GM23338 (cell line): ENCODE measurements at regions not wholly inside any gene's neighbourhood (a gene's known extent, or its start where the extent isn't known, plus 50 kb on each side); places are given as distances from the start of the nearest gene placed in this dataset.
A peak's percentile ranks its signal among the peaks of the same experiment; 100 is the strongest.
"Not testable (repeated sequence)": the region's sequence is repeated elsewhere in the genome, so short reads cannot be mapped to it uniquely, and the experiment has no call there.

Source experiments
- ATAC-seq: fragments of 200-7000 bp; cut with Tn5 transposase; 3 replicates; pipeline ENCODE4 v1.9.1; 2020
- DNase-seq: peaks from one replicate; pipeline ENCODE4 v3.0.0-alpha.2; 2015; ENCODE audit warnings: low spot score
- H2AFZ ChIP-seq: fragments of 200-600 bp; sonication (generic); 2 replicates; pipeline ENCODE4 v1.8.0; 2016; ENCODE audit warnings: antibody characterized with exemption, mild to moderate bottlenecking, moderate library complexity
- H3F3A ChIP-seq: fragments of 200-600 bp; sonication (generic); replicated peaks from 2 replicates; pipeline ENCODE4 v1.8.0; 2017; ENCODE audit warnings: antibody characterized with exemption, mixed run types, low read depth
- H3K27ac ChIP-seq: fragments of 200-600 bp; sonication (generic); 2 replicates; pipeline ENCODE4 v1.6.1; 2016; ENCODE audit warnings: low read depth
- H3K27me3 ChIP-seq: fragments of 200-600 bp; sonication (generic); 2 replicates; pipeline ENCODE4 v1.8.0; 2016; ENCODE audit warnings: mild to moderate bottlenecking, mixed run types, moderate library complexity; ENCODE audit not compliant: insufficient read depth
- H3K36me3 ChIP-seq: fragments of 200-600 bp; sonication (generic); 2 replicates; pipeline ENCODE4 v1.8.0; 2016; ENCODE audit warnings: mild to moderate bottlenecking; ENCODE audit not compliant: insufficient read depth
- H3K4me1 ChIP-seq: fragments of 200-600 bp; sonication (generic); 2 replicates; pipeline ENCODE4 v1.8.0; 2016; ENCODE audit warnings: mild to moderate bottlenecking, moderate library complexity; ENCODE audit not compliant: insufficient read depth
- H3K4me2 ChIP-seq: fragments of 200-600 bp; sonication (generic); 2 replicates; pipeline ENCODE4 v1.7.1; 2017; ENCODE audit warnings: mixed run types
- H3K4me3 ChIP-seq: fragments of 200-600 bp; sonication (generic); 2 replicates; pipeline ENCODE4 v1.6.1; 2016; ENCODE audit warnings: mixed run types
- H3K79me2 ChIP-seq: fragments of 200-600 bp; sonication (generic); replicated peaks from 2 replicates; pipeline ENCODE4 v1.8.0; 2017; ENCODE audit warnings: mild to moderate bottlenecking; ENCODE audit not compliant: insufficient read depth
- H3K9me2 ChIP-seq: fragments of 200-600 bp; sonication (generic); 2 replicates; pipeline ENCODE4 v1.8.0; 2017; ENCODE audit not compliant: insufficient read depth
- H4K20me1 ChIP-seq: fragments of 200-600 bp; sonication (generic); replicated peaks from 2 replicates; pipeline ENCODE4 v1.8.0; 2017; ENCODE audit warnings: mild to moderate bottlenecking; ENCODE audit not compliant: insufficient read depth
- H3K27ac Mint-ChIP-seq: 2 replicates; pipeline ENCODE4 v1.8.0; 2020; ENCODE audit warnings: inconsistent platforms, mild to moderate bottlenecking, moderate library complexity, mixed read lengths
- H3K27me3 Mint-ChIP-seq: 3 replicates; pipeline ENCODE4 v1.8.0; 2022; ENCODE audit warnings: low read depth, mild to moderate bottlenecking, moderate library complexity, mixed read lengths, inconsistent platforms; ENCODE audit not compliant: insufficient read depth, poor library complexity
- H3K36me3 Mint-ChIP-seq: 3 replicates; pipeline ENCODE4 v1.8.0; 2021; ENCODE audit warnings: low read depth, mild to moderate bottlenecking, inconsistent platforms, moderate library complexity, mixed read lengths
- H3K4me1 Mint-ChIP-seq: 3 replicates; pipeline ENCODE4 v1.8.0; 2020; ENCODE audit warnings: mild to moderate bottlenecking, inconsistent platforms, mixed read lengths
- H3K4me3 Mint-ChIP-seq: 3 replicates; pipeline ENCODE4 v1.8.0; 2021; ENCODE audit warnings: moderate library complexity, mild to moderate bottlenecking, inconsistent platforms, mixed read lengths
- H3K9me3 Mint-ChIP-seq: 3 replicates; pipeline ENCODE4 v1.8.0; 2020; ENCODE audit warnings: moderate library complexity, mild to moderate bottlenecking, inconsistent platforms, mixed read lengths
- STAT1 ChIP-seq: IDR thresholded peaks from one replicate; pipeline ENCODE4 v1.6.1; 2016; ENCODE audit warnings: antibody characterized with exemption; ENCODE audit not compliant: unreplicated experiment
- ZNF114 ChIP-seq: fragments of 250-450 bp; sonication (Bioruptor Pico); IDR thresholded peaks from 2 replicates; pipeline ENCODE4 v1.5.0; 2020; ENCODE audit warnings: mild to moderate bottlenecking, moderate library complexity
- ZNF331 ChIP-seq: fragments of 250-450 bp; sonication (Bioruptor Pico); IDR thresholded peaks from 2 replicates; pipeline ENCODE4 v1.5.0; 2020; ENCODE audit warnings: low read depth, mild to moderate bottlenecking, moderate library complexity
- TF ChIP-seq, protein P1 (sequence below): IDR thresholded peaks from 2 replicates; pipeline ENCODE4 v1.6.1; 2016; ENCODE audit warnings: antibody characterized with exemption

DNA sequence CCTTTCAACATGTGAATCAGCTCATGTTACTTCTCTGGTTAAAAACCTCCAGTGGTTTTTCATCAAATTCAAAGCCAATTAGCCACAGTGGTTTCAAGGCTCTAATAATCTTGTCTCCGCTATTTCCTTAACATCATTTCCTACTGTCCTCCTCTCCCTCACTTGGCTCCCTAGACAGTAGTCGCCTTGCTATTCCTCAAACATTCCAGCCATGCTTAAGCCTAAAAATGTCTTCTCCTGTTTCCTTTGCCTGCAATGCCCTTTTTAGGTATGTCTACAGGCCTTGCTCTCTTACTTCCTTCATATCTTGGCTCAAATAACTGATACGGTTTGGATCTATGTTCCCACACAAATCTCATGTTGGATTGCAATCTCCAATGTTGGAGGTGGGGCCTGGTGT is 779.4 kb upstream of the LRRN3 start:
- no peak for TF ChIP-seq ZNF114
- no peak for TF ChIP-seq ZNF331 (CRISPR knock-in tag)
- TF ChIP-seq, protein P1, sequence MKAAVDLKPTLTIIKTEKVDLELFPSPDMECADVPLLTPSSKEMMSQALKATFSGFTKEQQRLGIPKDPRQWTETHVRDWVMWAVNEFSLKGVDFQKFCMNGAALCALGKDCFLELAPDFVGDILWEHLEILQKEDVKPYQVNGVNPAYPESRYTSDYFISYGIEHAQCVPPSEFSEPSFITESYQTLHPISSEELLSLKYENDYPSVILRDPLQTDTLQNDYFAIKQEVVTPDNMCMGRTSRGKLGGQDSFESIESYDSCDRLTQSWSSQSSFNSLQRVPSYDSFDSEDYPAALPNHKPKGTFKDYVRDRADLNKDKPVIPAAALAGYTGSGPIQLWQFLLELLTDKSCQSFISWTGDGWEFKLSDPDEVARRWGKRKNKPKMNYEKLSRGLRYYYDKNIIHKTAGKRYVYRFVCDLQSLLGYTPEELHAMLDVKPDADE: no peak
- no peak for TF ChIP-seq STAT1
- H3K4me2 ChIP-seq: no peak overlapping the region
- no peaks in the 10 kb centered on the region for H3K79me2 ChIP-seq
- H3K27ac Mint-ChIP-seq: no peak overlapping the region
- H3K9me2 ChIP-seq: 0 out of 2 replicates have a peak, but pooled peaks cover 11% of the 10 kb centered on the region
- H3K27me3 Mint-ChIP-seq: no peaks in the 10 kb centered on the region
- H4K20me1 ChIP-seq: no peaks in the 10 kb centered on the region
- DNase-seq (no peak), ATAC-seq (no peak)
- H3K27me3 ChIP-seq: no peaks in the 10 kb centered on the region
- no peak overlapping the region for H3K4me3 ChIP-seq
- no peaks in the 10 kb centered on the region for H3K4me1 ChIP-seq
- H3K36me3 ChIP-seq: 0 out of 2 replicates have a peak, but pooled peaks cover 15% of the 10 kb centered on the region
- no peak overlapping the region for H3K4me3 Mint-ChIP-seq
- H3F3A ChIP-seq: no peaks in the 10 kb centered on the region
- H2AFZ ChIP-seq: no peak overlapping the region
- H3K27ac ChIP-seq: no peak overlapping the region
- H3K4me1 Mint-ChIP-seq: no peaks in the 10 kb centered on the region
- peaks cover 23% of the 10 kb centered on the region for H3K9me3 Mint-ChIP-seq
- H3K36me3 Mint-ChIP-seq: peaks cover 14% of the 10 kb centered on the region

DNA sequence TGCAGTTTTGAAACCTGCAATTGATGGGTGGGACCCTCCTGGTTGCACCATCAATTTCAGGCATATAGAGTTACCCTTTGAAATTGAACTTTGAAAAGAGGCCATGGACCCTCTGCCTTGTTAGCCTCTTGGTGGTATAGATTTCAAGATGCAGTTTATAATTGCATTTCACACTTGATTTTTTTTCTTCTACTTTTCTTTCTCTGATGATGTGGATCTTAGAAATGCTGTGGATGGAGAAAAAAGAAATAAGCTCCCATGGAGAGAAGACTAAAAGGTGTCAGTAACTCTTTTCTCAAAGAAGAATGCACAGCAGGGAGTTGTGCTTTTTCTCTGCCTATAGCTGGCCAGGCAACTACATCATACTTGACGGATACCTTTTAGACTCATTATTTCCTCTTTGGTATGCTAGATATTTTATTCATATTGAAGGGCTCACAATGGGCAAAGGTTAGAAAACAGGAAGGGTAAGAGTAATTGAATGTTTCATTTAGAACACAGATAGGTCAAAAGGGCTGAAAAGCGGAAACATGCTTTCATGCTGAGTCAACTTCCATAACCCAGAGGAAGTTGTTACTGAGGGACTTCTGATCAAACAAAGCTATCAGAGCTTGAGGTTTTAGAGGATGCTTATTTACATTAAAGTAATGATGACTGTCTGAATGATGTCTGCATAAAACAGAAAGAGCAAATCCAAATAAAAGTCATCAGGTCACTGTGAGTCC is 773.2 kb upstream of the LRRN3 start:
- no peaks in the 10 kb centered on the region for H3K79me2 ChIP-seq
- 0 out of 2 replicates have a peak, but pooled peaks cover 9% of the 10 kb centered on the region for H3K36me3 ChIP-seq
- Mint-ChIP-seq H3K4me1 (peaks cover 7% of the 10 kb centered on the region; the same call in 2 of the 3 replicates), H3K36me3 (peaks cover 12% of the 10 kb centered on the region), H3K27ac (no peak overlapping the region), H3K9me3 (peaks cover 15% of the 10 kb centered on the region), H3K4me3 (no peak overlapping the region), H3K27me3 (no peaks in the 10 kb centered on the region)
- H3K27ac ChIP-seq: no peak overlapping the region
- H3F3A ChIP-seq: no peaks in the 10 kb centered on the region
- no peak overlapping the region for H3K4me2 ChIP-seq
- no peaks in the 10 kb centered on the region for H4K20me1 ChIP-seq
- no peaks in the 10 kb centered on the region for H3K4me1 ChIP-seq
- no peak overlapping the region for H3K4me3 ChIP-seq
- ATAC-seq: no peak
- no peak overlapping the region for H2AFZ ChIP-seq
- DNase-seq: peak; percentile 5
- TF ChIP-seq ZNF114: no peak
- no peaks in the 10 kb centered on the region for H3K27me3 ChIP-seq
- peaks cover 7% of the 10 kb centered on the region; the same call in 1 of the 2 replicates for H3K9me2 ChIP-seq

DNA sequence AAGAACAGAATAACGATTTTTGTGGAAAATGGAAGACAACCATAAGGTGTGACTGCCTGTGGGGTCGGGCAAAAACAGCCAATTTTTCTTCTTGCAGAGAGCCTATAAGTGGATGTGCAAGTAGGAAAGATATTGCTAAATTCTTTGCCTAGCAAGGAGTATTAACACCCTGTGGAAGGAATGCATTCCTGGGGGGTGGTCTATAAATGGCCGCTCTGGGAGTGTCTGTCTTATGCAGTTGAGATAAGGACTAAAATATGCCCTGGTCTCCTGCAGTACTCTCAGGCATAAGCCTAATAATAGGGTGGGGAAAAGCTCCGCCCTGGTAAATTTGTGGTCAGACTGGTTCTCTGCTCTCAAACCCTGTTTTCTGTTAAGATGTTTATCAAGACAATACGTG is 770.6 kb upstream of the LRRN3 start:
- H2AFZ ChIP-seq, H3K9me2 ChIP-seq, H3K79me2 ChIP-seq, H3K4me3 ChIP-seq, H3K4me2 ChIP-seq, H3K27ac Mint-ChIP-seq, H3K4me3 Mint-ChIP-seq, H3K27me3 ChIP-seq, H3F3A ChIP-seq, H3K27ac ChIP-seq, H4K20me1 ChIP-seq, H3K4me1 ChIP-seq, DNase-seq, H3K4me1 Mint-ChIP-seq, H3K27me3 Mint-ChIP-seq, H3K36me3 ChIP-seq, ATAC-seq: not testable (repeated sequence)
- peaks cover 12% of the 10 kb centered on the region; the same call in 2 of the 3 replicates for H3K36me3 Mint-ChIP-seq
- peaks cover 15% of the 10 kb centered on the region for H3K9me3 Mint-ChIP-seq
